ENCODE measurements at regions not wholly inside any gene's neighbourhood (a gene's known extent, or its start where the extent isn't known, plus 50 kb on each side); places are given as distances from the start of the nearest gene placed in this dataset.
A peak's percentile ranks its signal among the peaks of the same experiment; 100 is the strongest.

DNA sequence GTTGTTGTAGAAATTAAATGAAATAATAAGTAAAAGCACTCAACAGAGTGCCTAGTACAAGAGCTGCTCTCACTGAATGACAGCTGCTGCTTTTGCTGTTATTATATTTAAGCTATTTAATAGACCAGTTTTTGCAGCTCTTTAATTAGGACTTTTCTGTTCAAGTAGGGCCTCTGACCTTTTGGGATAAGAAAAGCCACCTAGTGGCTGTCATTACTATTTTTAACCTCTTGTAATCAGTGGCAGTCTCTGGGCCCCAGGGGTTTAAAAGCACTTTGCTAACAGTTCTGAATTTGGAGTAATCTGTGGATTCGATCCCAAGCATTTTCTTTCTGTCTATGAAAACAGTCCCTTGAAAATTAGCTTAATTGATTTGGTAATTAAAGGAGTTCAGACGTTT lies 121.1 kb downstream of the NUDT12 start:
- H3K4me3 ChIP-seq, result no peak overlapping the region
- DNase-seq, result no peak

DNA sequence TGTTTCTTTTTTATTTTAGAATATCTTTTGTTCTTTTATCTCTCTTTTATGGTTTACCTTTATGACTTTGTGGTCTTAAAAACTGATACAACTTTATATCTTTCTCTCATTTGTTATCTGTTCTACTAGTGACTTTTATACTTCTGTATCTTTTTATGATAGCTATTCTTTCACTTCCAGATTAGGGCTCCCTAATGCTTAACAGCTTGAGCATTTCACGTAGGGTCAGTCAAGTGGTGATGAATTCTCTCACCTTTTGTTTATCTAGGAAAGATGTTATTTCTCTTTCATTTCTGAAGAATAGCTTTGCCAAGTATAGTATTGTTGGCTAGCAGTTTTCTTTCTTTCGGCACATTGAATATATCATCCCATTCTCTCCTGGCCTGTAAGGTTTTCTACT lies 123.6 kb downstream of the NUDT12 start:
- Histone ChIP-seq H3K4me1 (peaks cover 4% of the 10 kb centered on the region), H3K4me3 (no peak overlapping the region), H3K36me3 (no peaks in the 10 kb centered on the region), H3K27ac (peak overlapping the region; percentile 10), H3K27me3 (no peaks in the 10 kb centered on the region), H3K9me3 (no peaks in the 10 kb centered on the region), H3K9ac (ENCODE audit: low read depth in 2 of 2, low read length in 2 of 2) (no peak overlapping the region)
- DNase-seq, result no peak
- TF ChIP-seq, protein P1, sequence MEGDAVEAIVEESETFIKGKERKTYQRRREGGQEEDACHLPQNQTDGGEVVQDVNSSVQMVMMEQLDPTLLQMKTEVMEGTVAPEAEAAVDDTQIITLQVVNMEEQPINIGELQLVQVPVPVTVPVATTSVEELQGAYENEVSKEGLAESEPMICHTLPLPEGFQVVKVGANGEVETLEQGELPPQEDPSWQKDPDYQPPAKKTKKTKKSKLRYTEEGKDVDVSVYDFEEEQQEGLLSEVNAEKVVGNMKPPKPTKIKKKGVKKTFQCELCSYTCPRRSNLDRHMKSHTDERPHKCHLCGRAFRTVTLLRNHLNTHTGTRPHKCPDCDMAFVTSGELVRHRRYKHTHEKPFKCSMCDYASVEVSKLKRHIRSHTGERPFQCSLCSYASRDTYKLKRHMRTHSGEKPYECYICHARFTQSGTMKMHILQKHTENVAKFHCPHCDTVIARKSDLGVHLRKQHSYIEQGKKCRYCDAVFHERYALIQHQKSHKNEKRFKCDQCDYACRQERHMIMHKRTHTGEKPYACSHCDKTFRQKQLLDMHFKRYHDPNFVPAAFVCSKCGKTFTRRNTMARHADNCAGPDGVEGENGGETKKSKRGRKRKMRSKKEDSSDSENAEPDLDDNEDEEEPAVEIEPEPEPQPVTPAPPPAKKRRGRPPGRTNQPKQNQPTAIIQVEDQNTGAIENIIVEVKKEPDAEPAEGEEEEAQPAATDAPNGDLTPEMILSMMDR (IDR thresholded peaks at IDR 0.05), result no peak
- intact Hi-C loops (cut with DNase I), result no loop called here

More for the DNA sequence above, 121.1 kb downstream of the NUDT12 start:
- intact Hi-C loops (cut with DNase I), result no loop called here
- TF ChIP-seq, protein P1 (IDR thresholded peaks at IDR 0.05), result no peak
- Histone ChIP-seq H3K36me3 (no peaks in the 10 kb centered on the region), H3K4me1 (peaks cover 4% of the 10 kb centered on the region), H3K9ac (ENCODE audit: low read depth in 2 of 2, low read length in 2 of 2) (no peak overlapping the region), H3K27me3 (no peaks in the 10 kb centered on the region), H3K9me3 (no peaks in the 10 kb centered on the region), H3K27ac (no peak overlapping the region)

DNA sequence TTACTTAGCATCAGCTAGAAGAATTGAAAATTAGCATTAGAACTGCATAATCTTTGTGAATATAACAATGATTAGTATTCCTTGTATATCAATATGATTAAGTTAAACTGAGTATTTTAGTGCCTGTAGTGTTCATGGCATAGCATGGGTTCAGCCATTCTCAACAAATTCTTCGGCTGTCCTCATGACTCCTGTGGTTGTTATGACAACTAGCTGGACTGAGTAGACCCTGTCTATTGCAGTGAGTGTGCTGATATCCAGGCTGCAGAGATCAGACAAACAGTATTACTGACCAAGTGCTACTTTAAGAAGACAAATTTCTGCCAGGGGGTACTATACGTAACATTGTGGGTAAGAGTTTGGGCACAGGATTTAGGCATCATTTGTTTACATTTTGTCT lies 125.9 kb downstream of the NUDT12 start:
- intact Hi-C loops (cut with DNase I), result no loop called here

DNA sequence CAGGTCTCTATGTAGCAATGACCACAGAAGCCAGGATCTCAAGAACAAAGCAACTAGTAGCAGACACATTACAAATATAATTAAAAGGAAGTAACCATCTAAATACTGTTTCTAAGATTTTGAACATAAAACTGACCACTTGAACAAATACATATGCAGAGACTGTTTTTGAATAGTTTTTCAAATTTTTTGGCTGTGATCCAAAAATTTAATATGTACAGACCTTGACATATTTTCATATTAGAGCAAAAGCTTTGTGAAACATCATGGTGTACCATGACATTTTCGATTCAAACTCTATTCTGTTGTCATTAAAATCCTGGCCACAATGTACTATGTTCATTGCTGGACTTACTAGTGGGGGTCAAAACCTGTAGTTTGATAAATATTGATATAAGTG lies 126.5 kb downstream of the NUDT12 start:
- Histone ChIP-seq H3K36me3 (no peaks in the 10 kb centered on the region), H3K27me3 (no peaks in the 10 kb centered on the region), H3K4me1 (peaks cover 4% of the 10 kb centered on the region), H3K4me3 (no peak overlapping the region), H3K9ac (ENCODE audit: low read depth in 2 of 2, low read length in 2 of 2) (no peak overlapping the region), H3K27ac (no peak overlapping the region), H3K9me3 (no peaks in the 10 kb centered on the region)
- no peak for DNase-seq
- intact Hi-C loops (cut with DNase I), result no loop called here
- TF ChIP-seq, protein P1 (IDR thresholded peaks at IDR 0.05), result no peak

More for the DNA sequence above, 125.9 kb downstream of the NUDT12 start:
- no peaks in the 10 kb centered on the region for H3K36me3 ChIP-seq
- H3K9ac ChIP-seq (ENCODE audit: low read depth in 2 of 2, low read length in 2 of 2), result no peak overlapping the region
- no peak for DNase-seq
- H3K9me3 ChIP-seq, result no peaks in the 10 kb centered on the region
- H3K27me3 ChIP-seq, result no peaks in the 10 kb centered on the region
- TF ChIP-seq, protein P1 (IDR thresholded peaks at IDR 0.05), result no peak
- peaks cover 4% of the 10 kb centered on the region for H3K4me1 ChIP-seq
- H3K27ac ChIP-seq, result no peak overlapping the region
- H3K4me3 ChIP-seq, result no peak overlapping the region

DNA sequence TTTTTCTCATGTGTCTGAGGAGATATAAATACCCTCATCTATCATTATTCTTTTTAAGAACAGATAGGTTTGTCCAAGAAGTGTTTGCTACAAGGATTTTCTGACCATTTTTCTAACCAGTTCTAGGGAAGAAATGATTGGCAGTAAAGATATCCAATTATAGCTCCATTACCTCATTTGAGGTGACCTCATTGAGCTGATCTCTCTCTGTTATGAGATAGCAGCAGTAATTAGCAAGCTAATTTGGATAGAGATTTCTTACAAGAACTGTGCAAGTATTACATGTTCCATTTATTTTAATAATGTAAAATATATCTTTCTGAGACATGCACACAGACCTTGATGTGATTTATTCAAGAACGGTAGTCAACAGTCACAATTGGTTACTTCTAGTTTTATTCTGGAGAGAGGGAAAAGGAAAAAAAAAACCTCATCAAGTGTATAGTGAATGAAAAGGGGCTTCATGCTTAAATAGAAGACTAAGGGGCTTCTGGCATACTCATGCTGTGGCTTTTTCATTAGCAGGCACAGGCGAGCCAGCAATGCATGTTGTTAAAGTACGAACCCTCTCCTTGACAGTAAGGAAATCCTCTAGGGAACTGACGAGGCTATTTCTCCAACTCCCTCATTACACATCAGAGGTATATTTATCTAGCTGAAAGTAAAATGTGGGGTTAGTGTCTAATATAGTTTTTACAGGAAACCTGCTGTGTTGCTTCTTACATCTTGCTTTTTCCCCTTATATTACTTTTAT lies 127.3 kb downstream of the NUDT12 start:
- Histone ChIP-seq H3K9me3 (no peaks in the 10 kb centered on the region), H3K27me3 (no peaks in the 10 kb centered on the region), H3K36me3 (no peaks in the 10 kb centered on the region), H3K9ac (ENCODE audit: low read depth in 2 of 2, low read length in 2 of 2) (no peak overlapping the region), H3K27ac (no peak overlapping the region), H3K4me1 (peaks cover 4% of the 10 kb centered on the region), H3K4me3 (no peak overlapping the region)
- intact Hi-C loops (cut with DNase I), result no loop called here
- DNase-seq, result no peak
- TF ChIP-seq, protein P1 (IDR thresholded peaks at IDR 0.05), result no peak
